Fibroblast of lung (primary cell): ENCODE measurements at regions not wholly inside any gene's neighbourhood (a gene's known extent, or its start where the extent isn't known, plus 50 kb on each side); places are given as distances from the start of the nearest gene placed in this dataset.

ENCODE experiments used
- EZH2 ChIP-seq: IDR thresholded peaks from 2 replicates; pipeline ENCODE4 v1.5.1; 2012; ENCODE audit warnings: low read length, control low read depth, mild to moderate bottlenecking; ENCODE audit errors: missing control alignments
- TF ChIP-seq, protein P1 (sequence below), 2 donors: IDR thresholded peaks in 1 of 2; conservative IDR thresholded peaks in 1 of 2; 1 replicate in 1 of 2; 2 replicates in 1 of 2; pipeline ENCODE4 v1.5.1; 2011 to 2012; ENCODE audit warnings: low read length in 2 of 2, control low read depth in 1 of 2, inconsistent platforms in 1 of 2, low read depth in 1 of 2, mild to moderate bottlenecking in 1 of 2

DNA sequence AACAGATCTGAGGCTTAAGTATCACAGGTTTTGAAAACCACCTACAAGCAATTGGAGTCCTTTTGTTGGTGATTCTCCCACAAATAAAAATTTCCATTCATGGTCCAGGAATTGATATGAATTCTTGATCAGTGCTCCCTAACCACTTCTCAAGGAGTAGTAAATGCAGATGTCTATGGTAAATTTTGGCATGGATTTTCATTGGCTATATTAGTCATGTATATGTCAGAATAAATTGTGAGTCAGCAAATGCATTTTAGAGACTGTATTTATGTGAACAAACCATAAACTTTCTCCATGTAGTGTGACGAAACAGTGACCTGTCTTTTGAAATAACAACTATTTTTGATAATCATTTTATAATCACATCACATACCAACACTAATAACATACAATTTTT lies 611.1 kb downstream of the HTR1A start:
- TF ChIP-seq, protein P1, sequence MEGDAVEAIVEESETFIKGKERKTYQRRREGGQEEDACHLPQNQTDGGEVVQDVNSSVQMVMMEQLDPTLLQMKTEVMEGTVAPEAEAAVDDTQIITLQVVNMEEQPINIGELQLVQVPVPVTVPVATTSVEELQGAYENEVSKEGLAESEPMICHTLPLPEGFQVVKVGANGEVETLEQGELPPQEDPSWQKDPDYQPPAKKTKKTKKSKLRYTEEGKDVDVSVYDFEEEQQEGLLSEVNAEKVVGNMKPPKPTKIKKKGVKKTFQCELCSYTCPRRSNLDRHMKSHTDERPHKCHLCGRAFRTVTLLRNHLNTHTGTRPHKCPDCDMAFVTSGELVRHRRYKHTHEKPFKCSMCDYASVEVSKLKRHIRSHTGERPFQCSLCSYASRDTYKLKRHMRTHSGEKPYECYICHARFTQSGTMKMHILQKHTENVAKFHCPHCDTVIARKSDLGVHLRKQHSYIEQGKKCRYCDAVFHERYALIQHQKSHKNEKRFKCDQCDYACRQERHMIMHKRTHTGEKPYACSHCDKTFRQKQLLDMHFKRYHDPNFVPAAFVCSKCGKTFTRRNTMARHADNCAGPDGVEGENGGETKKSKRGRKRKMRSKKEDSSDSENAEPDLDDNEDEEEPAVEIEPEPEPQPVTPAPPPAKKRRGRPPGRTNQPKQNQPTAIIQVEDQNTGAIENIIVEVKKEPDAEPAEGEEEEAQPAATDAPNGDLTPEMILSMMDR (conservative IDR thresholded peaks at IDR 0.05 in 1 of 2, IDR thresholded peaks at IDR 0.05 in 1 of 2; ENCODE audit: low read depth in 1 of 2, low read length in 2 of 2): no peak
- no peak for TF ChIP-seq EZH2
